Neural crest cell (in vitro differentiated cells): ENCODE measurements at regions not wholly inside any gene's neighbourhood (a gene's known extent, or its start where the extent isn't known, plus 50 kb on each side); places are given as distances from the start of the nearest gene placed in this dataset.

Experiments used
- DNase-seq: peaks from one replicate; pipeline ENCODE4 v3.0.0; 2021; ENCODE audit warnings: low read depth, mixed read lengths, low spot score
- H3K27ac Mint-ChIP-seq: one replicate; pipeline ENCODE4 v1.8.0; 2021; ENCODE audit warnings: mild to moderate bottlenecking, mixed read lengths; ENCODE audit not compliant: unreplicated experiment
- H3K27me3 Mint-ChIP-seq: 2 replicates; pipeline ENCODE4 v1.8.0; 2021; ENCODE audit warnings: low read depth, mild to moderate bottlenecking, mixed read lengths
- H3K36me3 Mint-ChIP-seq: 2 replicates; pipeline ENCODE4 v1.8.0; 2021; ENCODE audit warnings: low read depth, mild to moderate bottlenecking, mixed read lengths
- H3K4me1 Mint-ChIP-seq: 2 replicates; pipeline ENCODE4 v1.8.0; 2021; ENCODE audit warnings: mixed read lengths
- H3K4me3 Mint-ChIP-seq: one replicate; pipeline ENCODE4 v1.8.0; 2021; ENCODE audit warnings: mild to moderate bottlenecking, mixed read lengths
- H3K9me3 Mint-ChIP-seq: 2 replicates; pipeline ENCODE4 v1.8.0; 2021; ENCODE audit warnings: mixed read lengths
- CTCF ChIP-seq: fragments of 200-600 bp; sonication (generic); conservative IDR thresholded peaks from 2 replicates; pipeline ENCODE4 v1.5.0; 2021; ENCODE audit warnings: antibody characterized with exemption, mild to moderate bottlenecking

GRCh38 chr6:113489952-113490746 is 367.0 kb upstream of the MARCKS start:
- H3K36me3 Mint-ChIP-seq = no peaks in the 10 kb centered on the region
- no peak for TF ChIP-seq CTCF
- no peaks in the 10 kb centered on the region for H3K9me3 Mint-ChIP-seq
- no peak overlapping the region for H3K27ac Mint-ChIP-seq
- DNase-seq = no peak
- H3K27me3 Mint-ChIP-seq = no peaks in the 10 kb centered on the region
- H3K4me1 Mint-ChIP-seq = peaks cover 8% of the 10 kb centered on the region
- no peak overlapping the region for H3K4me3 Mint-ChIP-seq

GRCh38 chr6:113491376-113491775 is 365.8 kb upstream of the MARCKS start:
- Mint-ChIP-seq H3K27me3 (no peaks in the 10 kb centered on the region), H3K27ac (no peak overlapping the region), H3K36me3 (no peaks in the 10 kb centered on the region), H3K4me3 (no peak overlapping the region), H3K4me1 (peaks cover 8% of the 10 kb centered on the region), H3K9me3 (no peaks in the 10 kb centered on the region)
- DNase-seq = no peak
- TF ChIP-seq CTCF = no peak

GRCh38 chr6:113493991-113494390 is 363.2 kb upstream of the MARCKS start:
- no peak for TF ChIP-seq CTCF
- Mint-ChIP-seq H3K27ac (no peak overlapping the region), H3K4me1 (peaks cover 3% of the 10 kb centered on the region), H3K4me3 (no peak overlapping the region), H3K36me3 (no peaks in the 10 kb centered on the region), H3K9me3 (no peaks in the 10 kb centered on the region), H3K27me3 (no peaks in the 10 kb centered on the region)
- DNase-seq = no peak

- no peak for DNase-seq
- TF ChIP-seq CTCF = no peak
- Mint-ChIP-seq H3K27me3 (no peaks in the 10 kb centered on the region), H3K36me3 (peaks cover 4% of the 10 kb centered on the region), H3K4me1 (peaks cover 3% of the 10 kb centered on the region), H3K27ac (no peak overlapping the region), H3K9me3 (peaks cover 6% of the 10 kb centered on the region), H3K4me3 (no peak overlapping the region)
Observed at GRCh38 chr6:113495521-113495920, 361.6 kb upstream of the MARCKS start.

GRCh38 chr6:113496166-113496565 is 361.0 kb upstream of the MARCKS start:
- DNase-seq = no peak
- H3K4me3 Mint-ChIP-seq = no peak overlapping the region
- H3K36me3 Mint-ChIP-seq = peaks cover 4% of the 10 kb centered on the region
- H3K4me1 Mint-ChIP-seq = peaks cover 3% of the 10 kb centered on the region
- H3K27ac Mint-ChIP-seq = no peak overlapping the region
- peaks cover 6% of the 10 kb centered on the region for H3K9me3 Mint-ChIP-seq
- TF ChIP-seq CTCF = no peak
- H3K27me3 Mint-ChIP-seq = no peaks in the 10 kb centered on the region
